Astrocyte of the spinal cord (primary cell): ENCODE measurements at regions not wholly inside any gene's neighbourhood (a gene's known extent, or its start where the extent isn't known, plus 50 kb on each side); places are given as distances from the start of the nearest gene placed in this dataset.
A peak's percentile ranks its signal among the peaks of the same experiment; 100 is the strongest.

ENCODE experiments used
- DNase-seq: peaks from one replicate; pipeline ENCODE4 v3.0.0; 2011; ENCODE audit warnings: low read depth, low spot score
- H3K4me3 ChIP-seq: 2 replicates; pipeline ENCODE4 v1.5.1; 2011; ENCODE audit warnings: low read depth, mild to moderate bottlenecking, low read length, moderate library complexity
- in situ Hi-C: cut with HindIII; loops from 2 replicates; pipeline ENCODE4 v1.10.0; 2017; ENCODE audit warnings: low sequenced_read_pairs
- TF ChIP-seq, protein P1 (sequence below): IDR thresholded peaks from 2 replicates; pipeline ENCODE4 v1.5.1; 2012; ENCODE audit warnings: low read depth, mild to moderate bottlenecking, low read length, inconsistent platforms

DNA sequence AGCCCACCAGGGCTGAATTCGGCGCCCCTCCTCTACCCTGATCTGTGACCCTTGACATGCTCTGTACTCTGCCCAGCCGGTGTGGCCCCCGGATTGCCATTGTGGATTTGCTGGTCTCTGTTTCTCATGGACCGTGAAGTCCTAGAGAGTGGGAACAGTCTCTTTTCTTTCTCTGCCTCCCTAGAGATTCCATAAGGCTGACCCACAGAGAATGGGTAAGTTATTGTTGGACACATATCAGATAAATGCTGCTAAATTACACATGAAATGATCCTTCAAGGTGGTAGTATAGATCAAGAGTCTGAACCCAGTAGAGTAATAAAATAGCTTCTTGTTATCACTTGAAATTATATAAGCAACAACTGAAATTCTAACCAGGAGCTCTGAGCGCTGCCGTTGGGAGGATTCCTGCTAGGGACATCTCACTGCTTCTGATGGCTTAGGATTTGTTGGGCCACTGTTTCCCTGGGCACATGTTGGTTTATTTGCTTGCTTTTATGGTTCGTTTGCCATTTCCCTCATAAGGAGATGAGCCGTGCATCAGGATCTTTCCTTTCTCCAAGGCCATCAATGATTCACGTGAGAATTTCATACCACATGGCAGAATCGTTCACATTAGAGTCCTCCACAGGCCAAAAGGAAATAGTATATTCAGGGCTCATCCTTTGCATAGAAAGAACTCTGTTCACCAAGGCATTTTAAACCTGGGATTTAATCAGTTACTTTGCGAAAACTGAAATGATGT is 111.9 kb downstream of the ZBTB18 start:
- peak; percentile 17 for DNase-seq
- in situ Hi-C loops, result no loop called here
- H3K4me3 ChIP-seq, result no peak overlapping the region
- TF ChIP-seq, protein P1, sequence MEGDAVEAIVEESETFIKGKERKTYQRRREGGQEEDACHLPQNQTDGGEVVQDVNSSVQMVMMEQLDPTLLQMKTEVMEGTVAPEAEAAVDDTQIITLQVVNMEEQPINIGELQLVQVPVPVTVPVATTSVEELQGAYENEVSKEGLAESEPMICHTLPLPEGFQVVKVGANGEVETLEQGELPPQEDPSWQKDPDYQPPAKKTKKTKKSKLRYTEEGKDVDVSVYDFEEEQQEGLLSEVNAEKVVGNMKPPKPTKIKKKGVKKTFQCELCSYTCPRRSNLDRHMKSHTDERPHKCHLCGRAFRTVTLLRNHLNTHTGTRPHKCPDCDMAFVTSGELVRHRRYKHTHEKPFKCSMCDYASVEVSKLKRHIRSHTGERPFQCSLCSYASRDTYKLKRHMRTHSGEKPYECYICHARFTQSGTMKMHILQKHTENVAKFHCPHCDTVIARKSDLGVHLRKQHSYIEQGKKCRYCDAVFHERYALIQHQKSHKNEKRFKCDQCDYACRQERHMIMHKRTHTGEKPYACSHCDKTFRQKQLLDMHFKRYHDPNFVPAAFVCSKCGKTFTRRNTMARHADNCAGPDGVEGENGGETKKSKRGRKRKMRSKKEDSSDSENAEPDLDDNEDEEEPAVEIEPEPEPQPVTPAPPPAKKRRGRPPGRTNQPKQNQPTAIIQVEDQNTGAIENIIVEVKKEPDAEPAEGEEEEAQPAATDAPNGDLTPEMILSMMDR, result no peak

DNA sequence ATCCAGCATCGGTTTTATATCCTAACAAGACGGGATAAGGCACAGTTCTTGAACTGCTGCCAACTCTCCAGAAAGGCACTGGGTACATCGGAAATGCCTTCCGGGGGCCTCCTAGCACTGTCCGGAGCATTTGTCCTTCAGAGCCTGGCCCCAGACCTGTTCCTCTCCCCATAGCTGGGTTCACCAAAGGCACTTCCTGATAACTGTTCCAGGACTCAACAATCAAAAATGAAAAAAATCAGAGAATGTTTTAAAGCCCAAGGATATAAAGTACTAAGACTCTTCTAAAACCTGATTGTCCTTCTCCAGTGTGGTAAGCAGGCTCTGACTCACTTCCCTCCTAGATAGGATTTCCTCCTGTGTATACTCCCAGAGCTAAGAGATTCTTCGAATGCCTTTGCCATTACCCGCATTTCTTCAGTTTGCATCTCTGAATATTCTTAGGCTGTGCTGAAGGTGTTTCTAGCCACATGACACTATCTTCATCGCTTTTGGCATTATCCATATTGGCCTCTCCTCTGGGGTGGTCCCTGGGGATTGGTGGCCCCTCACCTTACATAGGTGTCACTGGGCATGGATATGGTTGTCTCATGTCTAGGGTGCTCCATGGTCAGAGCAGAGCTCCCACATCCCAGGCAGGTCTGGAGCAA is 112.9 kb downstream of the ZBTB18 start:
- TF ChIP-seq, protein P1, result no peak
- peak overlapping the region; percentile 2 for H3K4me3 ChIP-seq
- in situ Hi-C loops, result no loop called here
- DNase-seq, result peak; percentile 94

DNA sequence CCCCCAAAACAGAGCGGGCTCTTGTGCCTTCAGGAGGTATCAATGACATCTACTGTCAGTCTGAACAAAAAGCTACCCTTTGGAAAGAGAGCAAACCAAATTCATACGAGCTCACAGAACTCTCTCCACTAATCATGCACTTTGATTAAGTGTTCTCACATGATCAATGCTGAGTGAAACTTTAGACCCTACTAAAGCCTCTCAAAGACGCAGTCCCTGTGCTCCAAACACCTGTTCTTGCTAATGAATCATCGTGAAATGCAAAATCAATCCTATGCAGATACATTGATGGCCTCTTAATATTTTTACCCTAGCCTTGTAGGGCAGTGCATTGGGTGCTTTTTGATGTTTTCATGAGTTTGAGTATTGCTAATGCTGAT is 113.4 kb downstream of the ZBTB18 start:
- in situ Hi-C loops, result no loop called here
- TF ChIP-seq, protein P1, result no peak
- H3K4me3 ChIP-seq, result no peak overlapping the region
- no peak for DNase-seq

DNA sequence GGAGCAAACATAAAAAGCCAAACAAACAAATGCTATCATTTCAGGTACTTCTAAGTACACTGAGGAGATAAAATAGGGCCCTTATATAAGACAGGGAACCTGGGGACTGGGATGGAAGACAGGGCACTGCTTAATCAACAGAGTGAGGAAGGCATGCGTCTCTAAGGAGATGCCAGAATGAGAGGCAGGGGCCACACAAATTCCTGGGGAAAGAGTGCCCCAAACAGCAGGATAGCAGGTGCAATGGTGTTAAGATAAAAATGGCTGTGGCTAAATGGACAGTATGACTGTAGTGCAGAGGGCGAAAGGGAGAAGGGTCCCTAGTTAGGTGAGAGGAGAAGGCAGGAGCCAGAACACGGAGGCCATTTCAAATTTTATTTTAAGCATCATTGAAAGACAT is 113.9 kb downstream of the ZBTB18 start:
- TF ChIP-seq, protein P1, result no peak
- DNase-seq, result no peak
- in situ Hi-C loops, result no loop called here
- H3K4me3 ChIP-seq, result no peak overlapping the region

DNA sequence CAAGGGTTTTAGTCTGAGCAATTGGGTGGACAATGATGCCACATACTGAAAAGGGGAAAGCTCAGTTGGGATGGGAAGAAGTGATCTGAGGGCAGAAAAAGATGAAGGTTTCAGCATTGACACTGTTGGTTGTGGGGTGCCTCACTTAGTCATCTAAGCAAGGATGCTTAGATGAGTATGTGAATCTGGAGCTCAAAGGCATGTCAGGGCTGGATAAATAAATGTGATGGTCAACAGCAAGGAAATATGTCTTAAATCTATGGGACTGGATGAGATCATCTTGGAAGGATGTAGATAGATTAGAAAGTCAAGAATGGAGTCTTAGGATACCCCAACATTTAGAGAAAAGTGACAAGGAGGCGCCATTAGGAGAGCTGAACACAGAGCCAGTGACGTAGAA is 114.6 kb downstream of the ZBTB18 start:
- TF ChIP-seq, protein P1, result no peak
- H3K4me3 ChIP-seq, result no peak overlapping the region
- DNase-seq, result no peak
- in situ Hi-C loops, result no loop called here

DNA sequence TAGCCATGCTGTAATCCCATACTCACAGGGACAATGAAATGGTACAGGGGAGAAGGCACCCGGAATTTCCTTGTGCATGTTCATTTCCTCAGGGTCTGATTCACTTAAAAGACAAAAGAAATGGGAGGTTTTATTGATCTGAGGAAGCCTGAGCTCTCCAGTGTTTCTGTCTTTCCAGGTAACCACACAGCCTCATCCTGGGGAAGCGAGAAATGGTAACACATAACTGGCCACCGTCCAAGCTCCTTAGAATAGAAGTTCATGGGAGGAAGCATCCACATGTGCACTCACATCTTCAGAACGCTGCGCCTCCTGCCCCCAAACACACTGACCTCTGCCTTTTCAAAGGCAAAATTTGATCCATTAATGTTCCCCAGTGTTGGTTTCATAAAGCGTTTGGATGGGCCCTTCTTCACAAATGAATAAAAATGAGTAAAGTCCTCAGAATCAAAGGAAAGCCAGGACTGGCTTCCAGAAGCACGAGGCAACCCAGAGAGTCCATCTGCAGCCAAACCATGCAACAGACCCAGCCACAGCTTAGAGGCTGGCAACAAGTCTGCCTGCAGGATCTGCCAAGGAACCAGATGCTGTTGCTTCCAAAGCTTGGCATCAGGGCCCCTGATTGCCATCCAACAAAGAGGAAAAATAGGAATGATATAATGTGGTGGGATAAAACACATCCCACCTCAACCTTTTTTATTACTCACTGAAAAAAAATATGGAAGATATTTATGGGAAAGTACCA is 120.3 kb downstream of the ZBTB18 start:
- no peak for DNase-seq
- TF ChIP-seq, protein P1, result no peak
- H3K4me3 ChIP-seq, result no peak overlapping the region
- in situ Hi-C loops, result no loop called here
